ENCODE measurements at regions not wholly inside any gene's neighbourhood (a gene's known extent, or its start where the extent isn't known, plus 50 kb on each side); places are given as distances from the start of the nearest gene placed in this dataset.

- DNase-seq: peak; percentile 75
- in situ Hi-C loops (cut with MboI; ENCODE audit: low pct_unique_long_range_greater_than_20kb, low sequenced_read_pairs): no loop called here
Measured at GRCh38 chr2:226215902-226216503, 583.6 kb downstream of the IRS1 start.

GRCh38 chr2:226213717-226214116 lies 585.9 kb downstream of the IRS1 start:
- in situ Hi-C loops (cut with MboI; ENCODE audit: low pct_unique_long_range_greater_than_20kb, low sequenced_read_pairs): no loop called here
- DNase-seq: no peak

GRCh38 chr2:226211439-226211838 lies 588.2 kb downstream of the IRS1 start:
- DNase-seq: no peak
- in situ Hi-C loops (cut with MboI; ENCODE audit: low pct_unique_long_range_greater_than_20kb, low sequenced_read_pairs): no loop called here

- in situ Hi-C loops (cut with MboI; ENCODE audit: low pct_unique_long_range_greater_than_20kb, low sequenced_read_pairs): no loop called here
- DNase-seq: no peak
Measured at GRCh38 chr2:226208726-226209125, 590.9 kb downstream of the IRS1 start.

GRCh38 chr2:226207671-226208070 lies 591.9 kb downstream of the IRS1 start:
- in situ Hi-C loops (cut with MboI; ENCODE audit: low pct_unique_long_range_greater_than_20kb, low sequenced_read_pairs): no loop called here
- no peak for DNase-seq

GRCh38 chr2:226199555-226199954 lies 600.1 kb downstream of the IRS1 start:
- in situ Hi-C loops (cut with MboI; ENCODE audit: low pct_unique_long_range_greater_than_20kb, low sequenced_read_pairs): no loop called here
- no peak for DNase-seq

- DNase-seq: no peak
- in situ Hi-C loops (cut with MboI; ENCODE audit: low pct_unique_long_range_greater_than_20kb, low sequenced_read_pairs): no loop called here
Measured at GRCh38 chr2:226198956-226199355, 600.7 kb downstream of the IRS1 start.

GRCh38 chr2:226190479-226191252 lies 609.0 kb downstream of the IRS1 start:
- no peak for DNase-seq
- in situ Hi-C loops (cut with MboI; ENCODE audit: low pct_unique_long_range_greater_than_20kb, low sequenced_read_pairs): no loop called here

- in situ Hi-C loops (cut with MboI; ENCODE audit: low pct_unique_long_range_greater_than_20kb, low sequenced_read_pairs): no loop called here
- DNase-seq: no peak
Measured at GRCh38 chr2:226189061-226189460, 610.6 kb downstream of the IRS1 start.

GRCh38 chr2:226187616-226188015 lies 612.0 kb downstream of the IRS1 start:
- in situ Hi-C loops (cut with MboI; ENCODE audit: low pct_unique_long_range_greater_than_20kb, low sequenced_read_pairs): no loop called here
- no peak for DNase-seq

- in situ Hi-C loops (cut with MboI; ENCODE audit: low pct_unique_long_range_greater_than_20kb, low sequenced_read_pairs): no loop called here
- DNase-seq: no peak
Measured at GRCh38 chr2:226187156-226187555, 612.5 kb downstream of the IRS1 start.

- no peak for DNase-seq
Measured at GRCh38 chr2:226185616-226186211, 613.9 kb downstream of the IRS1 start.

GRCh38 chr2:226184940-226185615 lies 614.5 kb downstream of the IRS1 start:
- no peak for DNase-seq
- in situ Hi-C loops (cut with MboI; ENCODE audit: low pct_unique_long_range_greater_than_20kb, low sequenced_read_pairs): no loop called here

More at GRCh38 chr2:226185616-226186211, 613.9 kb downstream of the IRS1 start:
- in situ Hi-C loops (cut with MboI; ENCODE audit: low pct_unique_long_range_greater_than_20kb, low sequenced_read_pairs): no loop called here

- no peak for DNase-seq
- in situ Hi-C loops (cut with MboI; ENCODE audit: low pct_unique_long_range_greater_than_20kb, low sequenced_read_pairs): no loop called here
Measured at GRCh38 chr2:226184540-226184939, 615.1 kb downstream of the IRS1 start.

GRCh38 chr2:226183550-226183949 lies 616.1 kb downstream of the IRS1 start:
- in situ Hi-C loops (cut with MboI; ENCODE audit: low pct_unique_long_range_greater_than_20kb, low sequenced_read_pairs): no loop called here
- no peak for DNase-seq

- no peak for DNase-seq
- in situ Hi-C loops (cut with MboI; ENCODE audit: low pct_unique_long_range_greater_than_20kb, low sequenced_read_pairs): no loop called here
Measured at GRCh38 chr2:226183033-226183432, 616.6 kb downstream of the IRS1 start.

GRCh38 chr2:226181909-226182308 lies 617.7 kb downstream of the IRS1 start:
- in situ Hi-C loops (cut with MboI; ENCODE audit: low pct_unique_long_range_greater_than_20kb, low sequenced_read_pairs): no loop called here
- DNase-seq: no peak

GRCh38 chr2:226180281-226180884 lies 619.2 kb downstream of the IRS1 start:
- DNase-seq: no peak
- in situ Hi-C loops (cut with MboI; ENCODE audit: low pct_unique_long_range_greater_than_20kb, low sequenced_read_pairs): no loop called here

GRCh38 chr2:226179010-226179409 lies 620.6 kb downstream of the IRS1 start:
- in situ Hi-C loops (cut with MboI; ENCODE audit: low pct_unique_long_range_greater_than_20kb, low sequenced_read_pairs): no loop called here
- DNase-seq: no peak
